GM19238 (cell line): ENCODE measurements at regions not wholly inside any gene's neighbourhood (a gene's known extent, or its start where the extent isn't known, plus 50 kb on each side); places are given as distances from the start of the nearest gene placed in this dataset.
A peak's percentile ranks its signal among the peaks of the same experiment; 100 is the strongest.

ENCODE experiments used
- DNase-seq: peaks from one replicate; pipeline ENCODE4 v3.0.0; 2011; ENCODE audit warnings: low spot score; ENCODE audit not compliant: insufficient read length

- peak; percentile 14 for DNase-seq
These were observed 334.0 kb downstream of the BTG1 start for GRCh38 chr12:91811481-91812287.

- DNase-seq = no peak
These were observed 334.9 kb downstream of the BTG1 start for GRCh38 chr12:91810531-91811451.

GRCh38 chr12:91810077-91810476 is 335.6 kb downstream of the BTG1 start:
- DNase-seq = no peak

- DNase-seq = no peak
These were observed 340.6 kb downstream of the BTG1 start for GRCh38 chr12:91805031-91805430.

GRCh38 chr12:91804533-91804932 is 341.1 kb downstream of the BTG1 start:
- DNase-seq = no peak

- no peak for DNase-seq
These were observed 344.6 kb downstream of the BTG1 start for GRCh38 chr12:91801048-91801447.

- no peak for DNase-seq
These were observed 352.0 kb downstream of the BTG1 start for GRCh38 chr12:91793676-91794075.

- DNase-seq = no peak
These were observed 353.0 kb downstream of the BTG1 start for GRCh38 chr12:91792597-91792996.

- DNase-seq = no peak
These were observed 359.0 kb downstream of the BTG1 start for GRCh38 chr12:91786499-91787272.

- no peak for DNase-seq
These were observed 359.8 kb downstream of the BTG1 start for GRCh38 chr12:91785655-91786498.

- DNase-seq = no peak
These were observed 364.5 kb downstream of the BTG1 start for GRCh38 chr12:91781114-91781513.

- DNase-seq = peak; percentile 2
These were observed 366.7 kb downstream of the BTG1 start for GRCh38 chr12:91778938-91779400.

- DNase-seq = no peak
These were observed 367.4 kb downstream of the BTG1 start for GRCh38 chr12:91778091-91778832.

GRCh38 chr12:91777268-91777992 is 368.2 kb downstream of the BTG1 start:
- DNase-seq = no peak

- DNase-seq = no peak
These were observed 371.2 kb downstream of the BTG1 start for GRCh38 chr12:91774434-91774921.

GRCh38 chr12:91773749-91774429 is 371.8 kb downstream of the BTG1 start:
- no peak for DNase-seq

- DNase-seq = no peak
These were observed 373.2 kb downstream of the BTG1 start for GRCh38 chr12:91772411-91772810.

- no peak for DNase-seq
These were observed 375.9 kb downstream of the BTG1 start for GRCh38 chr12:91769736-91770135.
